HG02588 (cell line): ENCODE measurements at regions not wholly inside any gene's neighbourhood (a gene's known extent, or its start where the extent isn't known, plus 50 kb on each side); places are given as distances from the start of the nearest gene placed in this dataset.

Experiments
- ATAC-seq: cut with Tn5 transposase; IDR thresholded peaks from one replicate; pipeline ENCODE4 v1.9.1; 2021; ENCODE audit warnings: mild to moderate bottlenecking, moderate library complexity; ENCODE audit not compliant: unreplicated experiment

DNA sequence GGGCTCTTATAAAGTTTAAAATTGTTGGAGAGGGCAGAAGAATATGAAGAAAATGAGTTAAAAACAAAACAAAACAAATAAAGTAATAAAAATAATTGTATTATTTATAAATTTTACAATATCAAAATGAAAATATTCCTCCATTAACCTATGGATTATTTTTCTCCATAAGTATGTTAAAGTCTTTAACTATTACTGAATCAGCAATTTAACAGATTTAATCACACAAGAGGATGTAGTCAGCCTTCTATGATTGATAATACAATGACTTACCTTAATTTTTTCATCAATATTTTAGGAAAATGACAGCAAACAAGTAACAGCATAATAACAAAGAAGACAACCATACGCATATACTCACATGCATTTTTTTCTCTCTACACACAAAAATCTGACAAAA is 1195.3 kb upstream of the NUDT12 start:
- ATAC-seq, result no peak

DNA sequence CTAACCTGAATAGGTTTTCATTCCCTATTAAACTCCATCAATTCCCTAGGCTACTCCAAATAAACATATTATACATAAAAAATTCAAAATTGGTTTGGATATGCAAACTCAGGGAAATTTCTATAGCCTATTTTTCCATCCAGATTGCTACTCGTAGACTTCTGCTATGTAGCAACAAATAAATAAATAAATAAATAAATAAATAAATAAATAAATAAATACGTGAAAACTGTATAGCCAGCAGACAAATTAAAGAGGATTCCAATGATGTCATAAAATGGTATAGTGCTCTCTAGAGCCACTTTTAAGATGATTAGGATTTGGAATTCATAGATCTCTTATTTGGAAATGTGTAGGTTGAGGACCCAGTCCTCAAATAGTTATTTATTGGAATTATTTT is 1193.2 kb upstream of the NUDT12 start:
- no peak for ATAC-seq

DNA sequence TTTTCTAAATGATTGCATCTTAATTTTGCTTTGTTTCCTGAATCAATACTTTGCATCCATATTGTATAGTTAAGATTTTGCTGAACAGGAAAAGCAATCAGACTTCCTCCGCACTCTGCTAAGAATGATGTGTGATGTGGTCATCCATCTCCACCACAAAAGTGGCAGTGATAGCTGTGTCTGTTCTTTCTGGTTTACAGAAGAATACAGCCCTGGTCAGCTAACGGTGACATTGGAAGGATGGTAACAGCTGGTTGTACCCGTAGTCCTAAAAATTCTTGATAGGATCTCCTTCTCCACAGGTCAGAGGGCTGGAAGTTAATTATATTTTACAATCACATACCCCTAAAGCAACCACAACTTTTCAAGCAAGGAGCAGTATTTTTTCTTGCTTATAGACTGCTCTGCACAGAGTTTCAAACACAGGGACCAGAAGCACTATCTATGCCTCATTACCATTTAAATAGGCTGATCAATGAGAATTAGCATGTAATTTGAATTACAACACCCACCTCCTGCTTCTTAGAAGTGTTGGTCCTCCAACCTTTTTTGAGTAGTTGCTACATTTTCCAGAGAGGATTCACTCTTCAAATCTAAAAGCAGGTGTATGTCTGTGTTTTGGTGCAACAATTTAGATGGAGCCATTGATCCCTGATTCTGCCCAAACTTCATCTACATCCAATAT is 1191.9 kb upstream of the NUDT12 start:
- no peak for ATAC-seq

GRCh38 chr5:104751969-104752368 is 1189.4 kb upstream of the NUDT12 start:
- ATAC-seq, result no peak

- ATAC-seq, result no peak
These were observed 1177.3 kb upstream of the NUDT12 start for GRCh38 chr5:104739905-104740304.

GRCh38 chr5:104739503-104739902 is 1176.9 kb upstream of the NUDT12 start:
- ATAC-seq, result no peak

GRCh38 chr5:104736073-104736472 is 1173.5 kb upstream of the NUDT12 start:
- no peak for ATAC-seq

DNA sequence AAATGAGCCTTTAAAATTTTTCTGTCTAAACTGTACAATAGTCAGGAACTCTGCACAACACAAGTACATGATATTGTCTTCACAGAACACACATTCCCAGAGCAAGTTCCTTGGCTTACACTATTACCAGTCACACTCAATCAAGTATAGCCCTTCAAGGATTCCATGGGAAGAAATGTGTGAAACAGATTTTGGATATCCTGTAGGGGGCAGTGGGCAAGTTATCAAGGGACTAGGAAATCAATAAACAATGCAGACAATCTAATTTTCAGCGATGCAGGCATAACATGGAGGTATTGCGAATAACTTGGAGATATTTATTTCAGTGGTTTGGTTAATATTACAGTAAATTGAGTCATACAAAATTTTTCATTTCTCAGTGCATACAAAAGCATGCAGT is 1171.5 kb upstream of the NUDT12 start:
- no peak for ATAC-seq

GRCh38 chr5:104733063-104733669 is 1170.6 kb upstream of the NUDT12 start:
- ATAC-seq, result no peak

DNA sequence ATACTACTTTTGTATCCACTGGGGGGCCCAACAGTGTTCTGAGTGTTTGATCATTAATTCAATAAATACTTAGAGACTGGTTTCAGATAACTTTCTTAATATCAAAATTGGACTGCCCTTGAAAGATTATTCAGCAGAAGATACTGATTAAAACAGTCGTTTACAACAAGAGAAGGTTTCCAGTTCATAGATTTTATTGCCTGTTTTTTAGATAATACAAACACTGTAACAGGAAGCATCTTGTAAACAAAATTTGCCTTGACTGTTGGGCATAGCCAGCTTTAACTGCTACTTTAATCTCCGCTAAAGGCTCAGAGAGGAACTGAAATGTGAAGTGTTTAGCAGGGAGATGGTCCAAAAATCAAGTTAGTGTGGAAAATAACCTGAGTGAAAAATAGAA is 1168.7 kb upstream of the NUDT12 start:
- no peak for ATAC-seq

DNA sequence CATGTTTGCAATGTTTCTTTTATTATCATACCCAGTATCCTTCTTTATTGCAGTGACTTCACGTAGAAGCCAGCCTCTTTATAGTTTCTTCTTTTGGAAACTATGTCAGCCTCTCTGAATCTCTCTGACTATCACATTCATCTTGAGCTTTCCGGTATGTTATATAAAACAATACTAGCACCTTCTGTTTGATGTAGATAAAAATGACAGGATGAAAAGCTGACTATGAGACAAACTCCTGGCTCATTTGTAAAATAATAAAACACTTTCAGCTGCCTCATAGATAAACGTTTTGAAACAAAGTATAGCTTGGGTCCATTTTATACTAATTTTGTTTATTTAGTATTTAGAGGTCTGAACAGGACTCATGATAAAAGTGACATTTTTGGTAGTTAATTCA is 1145.4 kb upstream of the NUDT12 start:
- no peak for ATAC-seq

- ATAC-seq, result no peak
These were observed 1144.0 kb upstream of the NUDT12 start for GRCh38 chr5:104706600-104706999.

- no peak for ATAC-seq
These were observed 1139.6 kb upstream of the NUDT12 start for GRCh38 chr5:104702212-104702611.

GRCh38 chr5:104699438-104699837 is 1136.8 kb upstream of the NUDT12 start:
- no peak for ATAC-seq

- no peak for ATAC-seq
These were observed 1098.7 kb upstream of the NUDT12 start for GRCh38 chr5:104661256-104661655.

- ATAC-seq, result no peak
These were observed 1096.9 kb upstream of the NUDT12 start for GRCh38 chr5:104659497-104659896.

- ATAC-seq, result no peak
These were observed 1089.8 kb upstream of the NUDT12 start for GRCh38 chr5:104652271-104652861.

- ATAC-seq, result no peak
These were observed 1087.9 kb upstream of the NUDT12 start for GRCh38 chr5:104650313-104651055.

DNA sequence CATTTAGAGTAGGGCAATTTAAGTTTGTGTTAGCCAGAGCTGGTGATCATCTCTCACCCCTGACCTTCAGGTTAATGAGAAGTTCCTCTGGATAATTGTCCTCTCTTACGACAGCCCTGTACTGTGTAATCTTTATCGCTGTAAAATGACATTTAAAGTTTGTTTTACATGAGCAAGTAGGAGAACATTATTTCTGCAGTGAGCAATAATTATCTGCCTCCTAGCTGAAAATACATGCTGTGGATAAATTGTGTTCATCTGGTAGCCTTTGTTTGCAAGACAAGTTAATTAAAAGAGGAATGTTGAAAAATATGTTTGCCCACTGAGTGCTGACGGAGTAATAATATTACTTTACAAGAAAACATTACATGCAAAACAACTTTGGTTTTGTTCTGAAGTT is 1083.8 kb upstream of the NUDT12 start:
- no peak for ATAC-seq

- ATAC-seq, result no peak
These were observed 1080.7 kb upstream of the NUDT12 start for GRCh38 chr5:104643320-104643719.

- ATAC-seq, result no peak
These were observed 1072.6 kb upstream of the NUDT12 start for GRCh38 chr5:104635227-104635626.

GRCh38 chr5:104628911-104629310 is 1066.3 kb upstream of the NUDT12 start:
- no peak for ATAC-seq
